Activated T-cell treated with anti-CD3 and anti-CD28 coated beads, Interleukin-2, amount 50 U/mL, for 24 hours (primary cell): ENCODE measurements at regions not wholly inside any gene's neighbourhood (a gene's known extent, or its start where the extent isn't known, plus 50 kb on each side); places are given as distances from the start of the nearest gene placed in this dataset.

Experiments
- DNase-seq: peaks from one replicate; pipeline ENCODE4 v3.0.0-alpha.2; 2020
- H3K27ac Mint-ChIP-seq: 2 replicates; pipeline ENCODE4 v1.8.0; 2020; ENCODE audit warnings: mild to moderate bottlenecking, mixed read lengths
- H3K27me3 Mint-ChIP-seq: 2 replicates; pipeline ENCODE4 v1.8.0; 2020; ENCODE audit warnings: mixed read lengths
- H3K36me3 Mint-ChIP-seq: 2 replicates; pipeline ENCODE4 v1.8.0; 2020; ENCODE audit warnings: low read depth, mixed read lengths
- H3K4me1 Mint-ChIP-seq: 2 replicates; pipeline ENCODE4 v1.8.0; 2020; ENCODE audit warnings: low read depth, mixed read lengths
- H3K4me3 Mint-ChIP-seq: 2 replicates; pipeline ENCODE4 v1.8.0; 2020; ENCODE audit warnings: mild to moderate bottlenecking, moderate library complexity, mixed read lengths
- H3K9me3 Mint-ChIP-seq: 2 replicates; pipeline ENCODE4 v1.8.0; 2020; ENCODE audit warnings: mixed read lengths

DNA sequence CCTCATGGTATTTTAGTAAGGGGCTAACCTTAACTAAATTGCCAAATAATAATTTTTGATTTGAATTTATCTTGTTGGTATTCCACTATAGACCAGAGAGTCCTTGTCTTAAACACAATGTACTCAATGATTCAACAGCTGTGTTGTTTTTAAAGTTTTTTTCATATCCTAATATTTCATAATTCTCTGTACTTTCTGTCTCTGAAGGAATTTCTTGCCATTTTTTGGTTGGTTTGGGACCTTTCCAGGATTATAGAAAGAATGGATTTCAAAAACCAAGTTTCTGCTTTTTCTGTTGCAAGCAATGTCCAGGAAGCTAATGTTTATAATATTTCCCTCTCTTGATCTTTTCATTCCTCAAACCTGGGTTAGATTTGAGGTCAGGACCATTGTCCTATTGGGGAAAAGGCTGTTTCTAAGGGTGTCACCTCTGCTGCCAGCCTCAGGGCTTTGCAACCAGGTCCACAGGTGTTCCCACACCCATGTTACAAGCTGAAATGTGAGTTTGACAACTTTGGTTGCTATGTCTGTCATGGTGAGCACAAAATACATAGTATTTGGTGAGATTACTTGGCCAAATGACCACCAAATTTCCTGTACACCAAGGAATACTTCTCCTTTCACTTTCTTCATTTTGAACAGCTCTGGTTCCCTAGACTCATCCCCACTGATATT is 363.7 kb upstream of the RGMA start:
- H3K36me3 Mint-ChIP-seq, result no peaks in the 10 kb centered on the region
- H3K4me1 Mint-ChIP-seq, result no peaks in the 10 kb centered on the region
- H3K9me3 Mint-ChIP-seq, result no peaks in the 10 kb centered on the region
- no peak for DNase-seq
- no peak overlapping the region for H3K4me3 Mint-ChIP-seq
- H3K27ac Mint-ChIP-seq, result no peak overlapping the region
- H3K27me3 Mint-ChIP-seq, result peaks cover 8% of the 10 kb centered on the region

DNA sequence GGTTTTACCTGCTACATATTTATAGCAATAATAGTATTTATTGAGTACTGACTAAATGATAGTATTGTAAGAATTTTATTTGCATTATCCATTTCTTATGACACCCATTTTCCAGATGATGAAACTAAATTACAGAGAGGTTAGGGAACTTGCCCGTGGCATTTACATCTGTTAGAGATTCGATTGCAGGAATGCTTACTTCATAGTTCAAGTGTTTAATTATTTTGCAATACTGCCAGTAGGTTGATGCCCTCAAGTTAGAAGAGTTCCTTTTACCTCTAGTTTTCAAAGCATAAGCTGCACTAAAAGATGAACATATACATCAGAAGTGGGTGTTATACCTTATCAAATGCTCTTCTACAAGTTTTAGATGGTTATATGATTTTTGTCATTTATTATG is 362.8 kb upstream of the RGMA start:
- no peak overlapping the region for H3K4me3 Mint-ChIP-seq
- H3K27me3 Mint-ChIP-seq, result peaks cover 8% of the 10 kb centered on the region
- H3K36me3 Mint-ChIP-seq, result no peaks in the 10 kb centered on the region
- no peaks in the 10 kb centered on the region for H3K9me3 Mint-ChIP-seq
- no peaks in the 10 kb centered on the region for H3K4me1 Mint-ChIP-seq
- no peak for DNase-seq
- H3K27ac Mint-ChIP-seq, result no peak overlapping the region

DNA sequence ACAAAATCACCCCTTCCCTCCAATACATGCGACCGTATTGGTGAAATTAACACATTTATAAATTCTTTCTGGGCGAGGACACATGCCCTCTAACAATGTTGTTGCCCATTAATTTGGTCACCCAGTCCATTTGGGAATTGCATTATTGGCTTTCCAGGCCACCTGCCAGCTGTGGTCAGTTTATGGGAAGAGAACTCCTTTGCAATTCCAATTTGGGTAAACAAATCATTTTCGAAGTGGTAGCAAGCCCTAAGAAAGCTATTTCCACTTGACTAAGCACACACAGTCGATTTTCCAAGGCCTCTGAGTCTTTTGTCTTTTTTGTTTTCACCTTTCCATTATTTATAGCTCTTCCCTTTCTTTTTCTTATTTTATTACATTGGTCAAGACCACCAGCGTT is 362.3 kb upstream of the RGMA start:
- Mint-ChIP-seq H3K4me1 (no peaks in the 10 kb centered on the region), H3K27me3 (peaks cover 6% of the 10 kb centered on the region), H3K4me3 (no peak overlapping the region), H3K9me3 (no peaks in the 10 kb centered on the region), H3K36me3 (no peaks in the 10 kb centered on the region), H3K27ac (no peak overlapping the region)
- DNase-seq, result no peak

DNA sequence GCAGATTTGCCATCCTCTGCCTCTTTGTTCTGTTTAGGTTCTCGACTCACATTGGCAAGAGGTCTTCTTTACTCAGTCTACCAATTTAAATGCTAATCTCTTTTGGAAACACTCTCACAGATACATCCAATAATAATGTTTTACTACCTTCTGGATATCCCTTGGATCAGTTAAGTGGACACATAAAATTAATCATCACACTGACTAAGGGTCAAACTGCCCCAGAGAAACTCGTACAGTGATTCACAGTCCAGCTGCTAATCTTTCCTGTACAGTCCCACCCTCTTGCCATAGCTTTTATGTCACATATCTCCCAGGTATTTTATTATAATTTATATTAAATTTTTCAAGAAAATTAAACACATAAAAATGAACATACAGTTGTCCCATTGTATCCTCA is 360.8 kb upstream of the RGMA start:
- Mint-ChIP-seq H3K4me3 (no peak overlapping the region), H3K27ac (no peak overlapping the region), H3K36me3 (no peaks in the 10 kb centered on the region), H3K27me3 (peaks cover 3% of the 10 kb centered on the region), H3K4me1 (no peaks in the 10 kb centered on the region), H3K9me3 (no peaks in the 10 kb centered on the region)
- no peak for DNase-seq

DNA sequence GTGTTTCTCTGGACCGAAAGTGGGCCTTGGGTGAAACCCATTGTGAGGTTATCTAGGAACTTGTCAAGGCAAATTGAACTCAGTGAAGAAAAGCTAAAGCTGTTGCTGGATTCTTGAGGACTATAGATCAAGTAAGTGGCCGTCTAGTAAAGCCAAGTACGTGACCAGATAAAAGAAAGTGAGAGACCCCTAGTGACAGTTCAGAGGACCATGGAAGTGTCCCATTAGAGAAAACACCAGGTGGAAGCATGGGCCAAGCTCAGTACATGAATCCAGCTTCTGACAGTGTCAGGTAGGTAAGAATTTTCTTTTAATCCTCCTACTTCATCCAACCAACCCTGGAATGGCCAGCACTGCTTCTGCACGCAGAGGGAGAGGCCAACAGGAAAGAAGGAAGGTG is 349.3 kb upstream of the RGMA start:
- Mint-ChIP-seq H3K9me3 (no peaks in the 10 kb centered on the region), H3K27me3 (peaks cover 68% of the 10 kb centered on the region), H3K36me3 (no peaks in the 10 kb centered on the region), H3K27ac (no peak overlapping the region), H3K4me1 (no peaks in the 10 kb centered on the region), H3K4me3 (no peak overlapping the region)
- DNase-seq, result no peak

DNA sequence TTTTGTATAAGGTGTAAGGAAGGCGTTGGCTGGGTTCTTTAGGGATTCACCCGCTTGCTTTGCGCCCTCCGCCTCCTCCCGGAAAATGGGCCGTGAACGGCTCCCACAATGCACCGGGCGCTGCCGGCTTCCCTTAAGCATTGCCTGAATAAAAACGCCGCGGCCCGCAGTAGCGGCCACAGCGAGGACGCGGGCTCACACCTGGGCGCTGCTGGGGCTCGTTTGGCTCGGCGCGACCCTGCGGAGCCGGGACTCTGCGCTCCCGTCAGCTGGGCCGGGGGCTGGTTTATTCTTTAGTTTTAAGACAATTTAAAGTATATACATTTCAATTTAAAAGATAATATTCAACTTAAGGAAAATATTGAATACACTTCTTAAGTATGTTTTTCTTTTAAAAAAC is 343.5 kb upstream of the RGMA start:
- peaks cover 24% of the 10 kb centered on the region for H3K27me3 Mint-ChIP-seq
- no peak overlapping the region for H3K4me3 Mint-ChIP-seq
- H3K27ac Mint-ChIP-seq, result no peak overlapping the region
- H3K4me1 Mint-ChIP-seq, result no peaks in the 10 kb centered on the region
- no peaks in the 10 kb centered on the region for H3K9me3 Mint-ChIP-seq
- DNase-seq, result no peak
- H3K36me3 Mint-ChIP-seq, result no peaks in the 10 kb centered on the region

DNA sequence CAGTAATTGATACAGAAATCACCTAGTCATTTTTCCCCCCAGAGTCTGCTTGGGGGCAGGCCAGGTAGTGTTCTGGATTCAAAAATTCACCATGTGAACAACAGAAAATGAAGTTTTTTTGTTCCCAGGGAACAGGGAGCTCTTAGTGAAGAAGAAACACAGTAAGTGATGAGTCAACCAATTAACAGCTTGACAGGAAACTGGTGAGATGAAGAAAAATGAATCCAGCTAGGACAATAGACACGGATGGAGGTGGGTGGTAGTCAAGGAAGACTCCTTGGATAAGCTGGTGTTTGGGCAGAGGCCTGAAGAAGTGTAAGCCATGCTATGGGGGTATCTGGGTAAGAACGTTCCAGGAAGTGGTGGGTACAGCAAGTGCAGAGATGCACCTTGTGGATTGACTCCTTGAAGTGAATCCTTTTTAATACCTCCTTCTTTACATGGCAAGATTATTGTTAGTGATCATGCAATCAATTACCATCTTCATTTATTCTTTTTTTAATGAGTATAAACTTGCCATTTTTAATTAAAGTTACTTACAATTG is 339.9 kb upstream of the RGMA start:
- Mint-ChIP-seq H3K4me3 (no peak overlapping the region), H3K27ac (no peak overlapping the region), H3K4me1 (no peaks in the 10 kb centered on the region), H3K9me3 (no peaks in the 10 kb centered on the region), H3K27me3 (no peaks in the 10 kb centered on the region), H3K36me3 (no peaks in the 10 kb centered on the region)
- DNase-seq, result no peak

DNA sequence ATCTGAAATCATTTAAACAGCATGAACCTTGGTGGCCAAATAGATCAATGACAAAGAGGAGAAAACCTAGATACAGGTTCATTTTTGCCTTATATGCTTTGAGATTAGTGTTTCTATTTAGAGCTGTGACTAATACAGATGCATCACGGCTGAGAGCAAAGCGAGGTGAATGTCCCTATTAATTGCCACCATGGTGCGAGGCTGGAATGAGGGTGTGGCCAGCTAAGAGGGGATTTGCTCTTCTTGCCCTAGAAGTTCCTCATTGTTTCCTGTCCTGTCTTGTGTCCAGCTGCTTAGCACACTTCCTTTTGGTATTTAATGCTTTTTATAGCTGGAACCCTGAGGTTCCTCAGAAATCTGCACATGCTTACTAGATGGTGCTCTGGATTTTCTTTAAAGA is 339.1 kb upstream of the RGMA start:
- H3K27me3 Mint-ChIP-seq, result no peaks in the 10 kb centered on the region
- DNase-seq, result no peak
- no peak overlapping the region for H3K27ac Mint-ChIP-seq
- no peaks in the 10 kb centered on the region for H3K36me3 Mint-ChIP-seq
- H3K4me1 Mint-ChIP-seq, result no peaks in the 10 kb centered on the region
- H3K4me3 Mint-ChIP-seq, result no peak overlapping the region
- H3K9me3 Mint-ChIP-seq, result no peaks in the 10 kb centered on the region

DNA sequence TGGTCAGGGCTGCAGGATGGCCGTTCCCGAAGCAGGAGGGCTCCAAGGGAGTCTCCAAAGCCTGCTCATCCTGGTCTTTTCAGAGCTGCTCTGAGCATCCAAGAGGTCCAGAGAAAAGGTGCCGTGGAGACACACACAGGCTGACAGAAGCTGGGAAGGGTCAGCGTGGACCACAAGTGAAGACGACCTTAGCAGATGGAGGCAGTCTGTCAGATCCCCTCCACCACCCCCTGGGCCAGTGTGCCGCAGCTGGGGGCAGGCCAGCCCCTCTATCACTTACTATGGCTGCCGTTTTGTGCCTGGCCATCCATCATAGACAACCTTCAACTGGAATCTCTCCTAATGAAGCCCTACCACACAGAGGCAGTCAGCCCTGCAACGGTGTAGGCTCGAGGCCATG is 335.1 kb upstream of the RGMA start:
- no peaks in the 10 kb centered on the region for H3K4me1 Mint-ChIP-seq
- H3K9me3 Mint-ChIP-seq, result no peaks in the 10 kb centered on the region
- DNase-seq, result no peak
- H3K4me3 Mint-ChIP-seq, result no peak overlapping the region
- no peaks in the 10 kb centered on the region for H3K36me3 Mint-ChIP-seq
- no peaks in the 10 kb centered on the region for H3K27me3 Mint-ChIP-seq
- no peak overlapping the region for H3K27ac Mint-ChIP-seq

DNA sequence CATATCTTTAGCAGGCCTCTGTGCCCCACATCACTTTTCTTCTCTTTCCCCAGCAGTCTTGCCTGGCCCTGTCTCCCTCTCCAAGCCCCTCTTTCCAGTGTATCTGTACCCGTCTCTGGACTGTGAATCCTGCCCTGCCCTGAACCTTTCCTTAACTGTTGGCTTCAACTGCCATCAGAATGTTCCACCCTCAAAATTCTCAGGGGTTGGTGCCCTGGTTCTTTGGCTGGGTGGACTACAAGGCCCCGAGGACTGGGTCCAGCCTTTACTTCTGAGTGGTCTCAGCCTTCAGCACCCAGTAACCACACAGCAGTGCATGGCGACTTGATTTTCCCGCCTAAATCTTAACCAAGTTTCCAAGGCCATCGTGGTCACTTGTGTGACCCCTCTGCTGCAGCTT is 333.5 kb upstream of the RGMA start:
- DNase-seq, result no peak
- Mint-ChIP-seq H3K9me3 (no peaks in the 10 kb centered on the region), H3K4me3 (no peak overlapping the region), H3K36me3 (no peaks in the 10 kb centered on the region), H3K27ac (no peak overlapping the region), H3K27me3 (no peaks in the 10 kb centered on the region), H3K4me1 (no peaks in the 10 kb centered on the region)

DNA sequence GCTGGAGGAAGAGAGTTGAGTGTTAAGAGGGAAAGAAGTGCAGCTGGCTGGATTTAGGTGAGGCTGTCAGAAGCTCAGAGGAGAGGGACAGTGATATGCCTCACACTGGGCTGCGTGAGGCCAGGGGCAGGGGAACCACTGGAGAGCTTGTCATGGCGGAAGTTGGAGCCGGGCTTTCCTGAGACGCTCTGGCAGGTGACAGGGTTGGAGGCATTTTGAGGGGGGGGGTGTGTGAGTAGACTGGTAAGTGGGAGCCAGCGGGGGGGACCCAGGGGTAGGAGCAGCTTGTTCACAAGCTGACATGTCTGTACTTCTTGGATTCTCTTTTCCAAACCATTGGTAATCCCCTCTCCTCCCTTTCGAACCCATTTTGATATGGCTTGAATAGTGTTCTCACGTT is 331.5 kb upstream of the RGMA start:
- Mint-ChIP-seq H3K36me3 (no peaks in the 10 kb centered on the region), H3K27ac (no peak overlapping the region)

DNA sequence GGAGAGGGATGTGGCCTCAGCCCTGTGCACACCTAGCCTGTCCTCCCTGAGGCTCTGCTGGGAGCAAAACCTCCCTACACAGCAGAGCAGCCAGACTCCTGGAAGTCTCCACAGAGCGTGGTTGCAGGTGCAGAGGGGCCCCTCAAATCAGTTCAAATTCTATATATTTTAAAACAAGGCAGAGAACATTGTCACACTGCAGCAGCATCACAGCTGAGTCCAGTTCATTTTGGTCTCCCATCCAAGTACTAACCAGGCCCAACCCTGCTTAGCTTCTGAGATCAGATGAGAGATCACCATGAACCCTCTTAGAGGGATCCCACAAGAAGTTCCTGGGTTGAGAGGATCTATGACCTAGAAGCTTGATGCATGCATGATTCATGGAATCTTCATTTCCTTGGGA is 331.0 kb upstream of the RGMA start:
- no peak for DNase-seq
- no peaks in the 10 kb centered on the region for H3K9me3 Mint-ChIP-seq
- H3K27me3 Mint-ChIP-seq, result no peaks in the 10 kb centered on the region
- no peaks in the 10 kb centered on the region for H3K36me3 Mint-ChIP-seq
- no peak overlapping the region for H3K27ac Mint-ChIP-seq
- no peak overlapping the region for H3K4me3 Mint-ChIP-seq
- H3K4me1 Mint-ChIP-seq, result no peaks in the 10 kb centered on the region

More for the DNA sequence above, 331.5 kb upstream of the RGMA start:
- Mint-ChIP-seq H3K27me3 (no peaks in the 10 kb centered on the region), H3K4me1 (no peaks in the 10 kb centered on the region), H3K4me3 (no peak overlapping the region), H3K9me3 (no peaks in the 10 kb centered on the region)
- no peak for DNase-seq

DNA sequence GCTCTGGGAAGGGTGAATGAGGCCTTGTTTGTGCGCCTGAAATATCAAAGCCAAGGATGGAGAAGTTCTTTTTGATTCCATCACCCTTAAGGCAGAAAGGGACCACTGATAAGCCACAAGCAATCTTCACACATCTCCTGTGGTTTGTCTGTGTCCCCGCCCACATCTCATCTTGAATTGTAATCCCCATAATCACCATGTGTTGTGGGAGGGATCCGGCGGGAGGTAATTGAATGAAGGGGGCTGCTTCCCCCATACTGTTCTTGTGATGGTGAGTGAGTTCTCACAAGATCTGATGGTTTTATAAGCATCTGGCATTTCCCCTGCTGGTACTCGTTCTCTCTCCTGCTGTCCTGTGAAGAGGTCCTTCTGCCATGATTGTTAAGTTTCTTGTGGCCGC is 329.6 kb upstream of the RGMA start:
- H3K4me3 Mint-ChIP-seq, result no peak overlapping the region
- no peak for DNase-seq
- H3K9me3 Mint-ChIP-seq, result no peaks in the 10 kb centered on the region
- no peak overlapping the region for H3K27ac Mint-ChIP-seq
- H3K36me3 Mint-ChIP-seq, result no peaks in the 10 kb centered on the region
- H3K4me1 Mint-ChIP-seq, result no peaks in the 10 kb centered on the region
- H3K27me3 Mint-ChIP-seq, result no peaks in the 10 kb centered on the region

DNA sequence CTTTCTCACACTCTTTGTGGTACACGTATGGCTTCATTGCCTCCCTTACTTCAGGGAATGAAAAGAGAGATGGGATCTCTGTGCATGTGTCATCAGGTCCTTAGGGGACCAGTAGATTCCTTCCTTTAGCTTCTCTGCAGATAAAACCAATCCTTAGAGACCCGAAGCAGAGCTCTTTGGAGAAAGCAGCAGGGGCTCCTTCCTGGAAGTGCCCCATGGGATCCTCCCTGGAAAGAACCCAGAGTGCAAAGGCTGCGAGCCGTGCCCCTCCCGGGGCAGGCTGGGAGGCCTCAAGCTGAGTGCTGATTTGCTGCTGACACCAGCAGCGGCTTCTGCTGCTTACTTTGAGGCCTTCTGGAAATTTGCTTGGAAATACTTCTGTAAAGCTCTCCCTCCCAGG is 328.6 kb upstream of the RGMA start:
- H3K36me3 Mint-ChIP-seq, result no peaks in the 10 kb centered on the region
- H3K27me3 Mint-ChIP-seq, result no peaks in the 10 kb centered on the region
- no peaks in the 10 kb centered on the region for H3K4me1 Mint-ChIP-seq
- DNase-seq, result no peak
- H3K27ac Mint-ChIP-seq, result no peak overlapping the region
- H3K9me3 Mint-ChIP-seq, result no peaks in the 10 kb centered on the region
- no peak overlapping the region for H3K4me3 Mint-ChIP-seq

DNA sequence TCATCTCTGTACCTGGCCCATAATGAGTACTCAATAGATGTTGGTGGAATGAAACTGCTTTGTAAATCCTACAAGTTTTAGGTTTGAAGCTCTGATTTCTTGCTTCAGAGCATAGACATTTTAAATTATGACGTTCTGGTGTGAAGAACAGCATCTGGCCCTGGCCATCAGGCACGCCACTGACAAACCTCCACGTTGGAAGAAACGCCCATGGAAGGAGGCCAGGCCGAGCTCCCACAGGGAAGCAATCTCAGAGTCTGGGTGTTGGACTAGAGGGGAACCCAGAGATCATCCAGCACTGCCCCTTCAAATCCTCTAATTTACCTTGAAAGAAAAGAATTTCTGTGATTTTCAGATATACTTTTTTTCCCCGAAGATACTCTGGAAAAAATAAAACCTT is 328.1 kb upstream of the RGMA start:
- Mint-ChIP-seq H3K27me3 (no peaks in the 10 kb centered on the region), H3K36me3 (no peaks in the 10 kb centered on the region), H3K9me3 (no peaks in the 10 kb centered on the region), H3K4me1 (no peaks in the 10 kb centered on the region), H3K4me3 (no peak overlapping the region), H3K27ac (no peak overlapping the region)
- DNase-seq, result no peak

DNA sequence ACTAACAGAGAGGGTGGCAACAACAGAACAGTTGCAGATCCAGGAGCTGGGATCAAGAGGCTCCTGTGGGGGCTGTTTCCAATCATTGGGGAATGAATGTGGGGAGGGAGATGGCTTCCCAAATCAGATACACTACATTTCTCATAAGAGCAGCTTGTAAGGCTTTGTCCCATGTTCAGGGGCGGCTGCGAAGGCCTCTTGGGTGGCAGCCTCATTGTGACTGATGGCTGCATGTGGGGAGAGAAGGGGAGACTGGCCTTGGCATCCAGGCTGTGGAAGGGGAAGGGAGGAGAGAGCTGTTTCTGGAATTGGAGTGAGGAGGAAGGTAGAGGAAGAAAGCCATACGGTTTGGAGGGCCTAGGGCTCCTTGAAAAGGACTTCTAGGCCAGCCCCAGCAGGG is 326.6 kb upstream of the RGMA start:
- Mint-ChIP-seq H3K9me3 (no peaks in the 10 kb centered on the region), H3K36me3 (no peaks in the 10 kb centered on the region), H3K27ac (no peak overlapping the region), H3K4me1 (no peaks in the 10 kb centered on the region), H3K4me3 (no peak overlapping the region), H3K27me3 (no peaks in the 10 kb centered on the region)
- no peak for DNase-seq
